Lower leg skin (tissue), 4 donors: ENCODE measurements at regions not wholly inside any gene's neighbourhood (a gene's known extent, or its start where the extent isn't known, plus 50 kb on each side); places are given as distances from the start of the nearest gene placed in this dataset.

Source experiments
- DNase-seq, 2 donors: peaks; one replicate each; pipeline ENCODE4 v3.0.0-alpha.2; 2019; ENCODE audit warnings: low spot score in 2 of 2
- H3K4me3 ChIP-seq: fragments of 200-600 bp; sonication (generic); 2 replicates; pipeline ENCODE4 v1.5.1; 2017; ENCODE audit warnings: mild to moderate bottlenecking, low read depth; ENCODE audit not compliant: poor library complexity, severe bottlenecking
- CTCF ChIP-seq, 3 donors: fragments of 450-650 bp; IDR thresholded peaks; one replicate each; pipeline ENCODE4 v1.5.1; 2016; ENCODE audit warnings: antibody characterized with exemption in 3 of 3, mild to moderate bottlenecking in 3 of 3, moderate library complexity in 2 of 3
- POLR2A ChIP-seq, 2 donors: fragments of 450-650 bp; IDR thresholded peaks; one replicate each; pipeline ENCODE4 v1.6.1; 2016 to 2017; ENCODE audit warnings: antibody characterized with exemption in 2 of 2, mild to moderate bottlenecking in 1 of 2, moderate library complexity in 1 of 2
- WGBS, 2 donors: methylation state at CpG; one replicate each; pipeline ENCODE4 v1.1.5; 2018; 5-methylcytosine and 5-hydroxymethylcytosine counted together
- intact Hi-C: fragments of 100-400 bp; cut with DNase I; formaldehyde crosslinking; loops from one replicate; pipeline ENCODE4 v1.15.0; 2023; ENCODE audit warnings: low total_unique reads

- TF ChIP-seq CTCF (IDR thresholded peaks at IDR 0.05) = no peak
- no peak for DNase-seq
- intact Hi-C loops = no loop called here
- H3K4me3 ChIP-seq = no peak overlapping the region
- 28 to 32% methylated on average over 1 of the region's 1 CpG for WGBS, 2 donors
Observed at GRCh38 chr4:11866391-11866790, 437.7 kb upstream of the HS3ST1 start.

- WGBS, 2 donors = 74 to 76% methylated on average over 1 of the region's 1 CpG
- H3K4me3 ChIP-seq = no peak overlapping the region
- intact Hi-C loops = no loop called here
- TF ChIP-seq POLR2A (IDR thresholded peaks at IDR 0.05) (no peak), CTCF (IDR thresholded peaks at IDR 0.05) (no peak)
- DNase-seq = no peak
Observed at GRCh38 chr4:11860996-11861395, 432.3 kb upstream of the HS3ST1 start.

GRCh38 chr4:11857881-11858280 lies 429.2 kb upstream of the HS3ST1 start:
- no peak for DNase-seq
- TF ChIP-seq POLR2A (IDR thresholded peaks at IDR 0.05) (no peak), CTCF (IDR thresholded peaks at IDR 0.05) (no peak)
- intact Hi-C loops = no loop called here
- H3K4me3 ChIP-seq = no peak overlapping the region

GRCh38 chr4:11847167-11847566 lies 418.5 kb upstream of the HS3ST1 start:
- intact Hi-C loops = no loop called here
- TF ChIP-seq CTCF (IDR thresholded peaks at IDR 0.05) (no peak), POLR2A (IDR thresholded peaks at IDR 0.05) (no peak)
- WGBS, 2 donors = 69 to 76% methylated on average over 4 of the region's 4 CpGs
- DNase-seq = no peak
- no peak overlapping the region for H3K4me3 ChIP-seq

GRCh38 chr4:11843927-11844326 lies 415.2 kb upstream of the HS3ST1 start:
- no peak for DNase-seq
- no peak overlapping the region for H3K4me3 ChIP-seq
- 46% methylated on average over 4 of the region's 4 CpGs for WGBS, 2 donors
- intact Hi-C loops = no loop called here
- TF ChIP-seq POLR2A (IDR thresholded peaks at IDR 0.05) (no peak), CTCF (IDR thresholded peaks at IDR 0.05) (no peak)

GRCh38 chr4:11843340-11843739 lies 414.6 kb upstream of the HS3ST1 start:
- WGBS, 2 donors = 68 to 76% methylated on average over 1 of the region's 1 CpG

More at GRCh38 chr4:11843340-11843739, 414.6 kb upstream of the HS3ST1 start:
- no peak for DNase-seq
- TF ChIP-seq CTCF (IDR thresholded peaks at IDR 0.05) = no peak
- H3K4me3 ChIP-seq = no peak overlapping the region
- intact Hi-C loops = no loop called here
